ENCODE measurements at regions not wholly inside any gene's neighbourhood (a gene's known extent, or its start where the extent isn't known, plus 50 kb on each side); places are given as distances from the start of the nearest gene placed in this dataset.
A peak's percentile ranks its signal among the peaks of the same experiment; 100 is the strongest.

DNA sequence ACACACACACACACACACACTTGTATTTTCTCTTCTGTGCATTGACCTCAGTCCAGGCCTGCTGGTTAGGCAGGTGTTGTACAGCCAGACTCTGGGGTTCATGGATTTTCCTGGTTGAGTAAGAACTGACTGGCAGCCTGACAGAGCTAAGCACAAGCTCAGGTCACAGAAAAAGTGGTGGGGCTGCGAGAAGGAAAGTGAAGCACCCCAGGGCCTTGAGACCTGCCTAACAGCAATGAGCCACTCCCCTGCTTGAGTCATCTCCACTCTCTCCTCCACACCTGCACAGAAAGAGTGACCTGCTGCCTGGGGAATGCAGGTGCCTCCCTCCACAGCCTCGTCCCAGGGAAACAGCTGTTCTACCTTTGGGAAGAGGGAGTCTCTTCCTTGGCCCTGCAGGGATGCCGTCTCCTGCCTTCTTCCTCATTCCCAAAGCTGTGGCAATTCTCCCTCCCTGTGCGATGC lies 91.4 kb upstream of the LGALSL start:
- peak overlapping the region; percentile 66 for H3K27ac ChIP-seq
- H3K9me3 ChIP-seq (ENCODE audit: low read depth), result no peaks in the 10 kb centered on the region
- no peak overlapping the region for H2AFZ ChIP-seq
- no peak overlapping the region for H3K4me3 ChIP-seq
- no peaks in the 10 kb centered on the region for H4K20me1 ChIP-seq (ENCODE audit: insufficient read depth, poor library complexity, severe bottlenecking)
- peaks cover 14% of the 10 kb centered on the region for H3K4me1 ChIP-seq (ENCODE audit: insufficient read depth)
- no peaks in the 10 kb centered on the region for H3K9me2 ChIP-seq (replicated peaks; ENCODE audit: insufficient read depth)
- no peak for TF ChIP-seq CTCF (IDR thresholded peaks at IDR 0.05; ENCODE audit: poor library complexity)
- TF ChIP-seq EZH2 (IDR thresholded peaks at IDR 0.05; ENCODE audit: borderline replicate concordance), result no peak
- TF ChIP-seq EZH2phosphoT487 (IDR thresholded peaks at IDR 0.05; ENCODE audit: low read depth, severe bottlenecking, unreplicated experiment), result no peak
- no peaks in the 10 kb centered on the region for H3K79me2 ChIP-seq
- no peaks in the 10 kb centered on the region for H3K36me3 ChIP-seq (replicated peaks; ENCODE audit: insufficient read depth, low read depth)
- H3K27me3 ChIP-seq, result no peaks in the 10 kb centered on the region
- DNase-seq (ENCODE audit: low spot score), result peak; percentile 72
- no peak overlapping the region for H3K4me2 ChIP-seq
- WGBS (ENCODE audit: low lambda C conversion rate, missing lambda C conversion rate), result 81% methylated on average over 4 of the region's 4 CpGs

- TF ChIP-seq EZH2phosphoT487 (IDR thresholded peaks at IDR 0.05; ENCODE audit: low read depth, severe bottlenecking, unreplicated experiment) (no peak), EZH2 (IDR thresholded peaks at IDR 0.05; ENCODE audit: borderline replicate concordance) (no peak), CTCF (IDR thresholded peaks at IDR 0.05; ENCODE audit: poor library complexity) (no peak)
- 91% methylated on average over 4 of the region's 4 CpGs for WGBS (ENCODE audit: low lambda C conversion rate, missing lambda C conversion rate)
- no peak overlapping the region for H3K4me2 ChIP-seq
- no peaks in the 10 kb centered on the region for H3K9me2 ChIP-seq (replicated peaks; ENCODE audit: insufficient read depth)
- no peak for DNase-seq (ENCODE audit: low spot score)
- H3K27me3 ChIP-seq, result no peaks in the 10 kb centered on the region
- no peak overlapping the region for H2AFZ ChIP-seq
- H3K79me2 ChIP-seq, result no peaks in the 10 kb centered on the region
- H3K4me3 ChIP-seq, result no peak overlapping the region
- peak overlapping the region; percentile 66 for H3K27ac ChIP-seq
- H4K20me1 ChIP-seq (ENCODE audit: insufficient read depth, poor library complexity, severe bottlenecking), result no peaks in the 10 kb centered on the region
- H3K4me1 ChIP-seq (ENCODE audit: insufficient read depth), result peaks cover 14% of the 10 kb centered on the region
- no peaks in the 10 kb centered on the region for H3K9me3 ChIP-seq (ENCODE audit: low read depth)
- H3K36me3 ChIP-seq (replicated peaks; ENCODE audit: insufficient read depth, low read depth), result no peaks in the 10 kb centered on the region
Observed at GRCh38 chr2:64363140-64363539, 90.8 kb upstream of the LGALSL start.

DNA sequence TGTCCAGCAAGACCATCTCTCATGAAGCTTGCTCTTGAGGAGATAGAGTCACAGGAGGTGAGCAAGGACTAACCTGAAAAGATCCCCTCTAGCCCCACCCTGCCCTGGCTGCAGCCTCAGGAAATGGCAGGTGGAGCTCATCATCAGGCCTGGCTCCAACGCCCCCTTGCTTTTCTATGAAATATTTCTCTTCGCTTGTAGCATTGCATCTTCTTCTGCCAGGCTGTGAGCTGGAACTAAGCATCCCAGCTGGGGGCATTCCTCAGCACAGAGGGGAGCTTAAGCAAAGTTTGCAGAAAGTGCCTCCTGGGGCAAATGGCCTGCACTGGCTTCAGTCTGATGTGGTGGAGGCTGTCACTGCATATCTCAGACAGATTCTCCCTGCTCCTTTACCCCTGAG lies 90.1 kb upstream of the LGALSL start:
- no peak overlapping the region for H2AFZ ChIP-seq
- 66% methylated on average over 2 of the region's 2 CpGs for WGBS (ENCODE audit: low lambda C conversion rate, missing lambda C conversion rate)
- H3K4me2 ChIP-seq, result no peak overlapping the region
- no peak for TF ChIP-seq CTCF (IDR thresholded peaks at IDR 0.05; ENCODE audit: poor library complexity)
- no peak for TF ChIP-seq EZH2 (IDR thresholded peaks at IDR 0.05; ENCODE audit: borderline replicate concordance)
- no peak for TF ChIP-seq EZH2phosphoT487 (IDR thresholded peaks at IDR 0.05; ENCODE audit: low read depth, severe bottlenecking, unreplicated experiment)
- H3K4me3 ChIP-seq, result no peak overlapping the region
- no peaks in the 10 kb centered on the region for H3K79me2 ChIP-seq
- no peaks in the 10 kb centered on the region for H3K9me2 ChIP-seq (replicated peaks; ENCODE audit: insufficient read depth)
- peaks cover 14% of the 10 kb centered on the region for H3K4me1 ChIP-seq (ENCODE audit: insufficient read depth)
- H3K27me3 ChIP-seq, result no peaks in the 10 kb centered on the region
- DNase-seq (ENCODE audit: low spot score), result no peak
- H3K36me3 ChIP-seq (replicated peaks; ENCODE audit: insufficient read depth, low read depth), result no peaks in the 10 kb centered on the region
- no peak overlapping the region for H3K27ac ChIP-seq
- no peaks in the 10 kb centered on the region for H4K20me1 ChIP-seq (ENCODE audit: insufficient read depth, poor library complexity, severe bottlenecking)
- no peaks in the 10 kb centered on the region for H3K9me3 ChIP-seq (ENCODE audit: low read depth)
